ENCODE measurements at regions not wholly inside any gene's neighbourhood (a gene's known extent, or its start where the extent isn't known, plus 50 kb on each side); places are given as distances from the start of the nearest gene placed in this dataset.

GRCh38 chr9:8014997-8015682 lies 215.6 kb upstream of the DMAC1 start:
- FAIRE-seq (no peak), DNase-seq (ENCODE audit: low read depth) (no peak)
- Histone ChIP-seq H3K4me3 (ENCODE audit: low read depth, low read length) (no peak overlapping the region), H3K36me3 (ENCODE audit: control insufficient read depth, insufficient read depth, low read length) (no peaks in the 10 kb centered on the region), H3K27me3 (ENCODE audit: control insufficient read depth, insufficient read depth, low read length) (no peaks in the 10 kb centered on the region)
- TF ChIP-seq CTCF (IDR thresholded peaks at IDR 0.05; ENCODE audit: insufficient read depth, low read length, severe bottlenecking) = no peak

GRCh38 chr9:8012986-8013385 lies 213.4 kb upstream of the DMAC1 start:
- no peak for TF ChIP-seq CTCF (IDR thresholded peaks at IDR 0.05; ENCODE audit: insufficient read depth, low read length, severe bottlenecking)
- H3K4me3 ChIP-seq (ENCODE audit: low read depth, low read length) = no peak overlapping the region
- FAIRE-seq (no peak), DNase-seq (ENCODE audit: low read depth) (no peak)
- no peaks in the 10 kb centered on the region for H3K36me3 ChIP-seq (ENCODE audit: control insufficient read depth, insufficient read depth, low read length)
- H3K27me3 ChIP-seq (ENCODE audit: control insufficient read depth, insufficient read depth, low read length) = no peaks in the 10 kb centered on the region

GRCh38 chr9:8011974-8012373 lies 212.4 kb upstream of the DMAC1 start:
- no peak for FAIRE-seq
- TF ChIP-seq CTCF (IDR thresholded peaks at IDR 0.05; ENCODE audit: insufficient read depth, low read length, severe bottlenecking) = no peak
- H3K27me3 ChIP-seq (ENCODE audit: control insufficient read depth, insufficient read depth, low read length) = no peaks in the 10 kb centered on the region
- H3K4me3 ChIP-seq (ENCODE audit: low read depth, low read length) = no peak overlapping the region
- DNase-seq (ENCODE audit: low read depth) = no peak
- no peaks in the 10 kb centered on the region for H3K36me3 ChIP-seq (ENCODE audit: control insufficient read depth, insufficient read depth, low read length)

- Histone ChIP-seq H3K4me3 (ENCODE audit: low read depth, low read length) (no peak overlapping the region), H3K36me3 (ENCODE audit: control insufficient read depth, insufficient read depth, low read length) (no peaks in the 10 kb centered on the region), H3K27me3 (ENCODE audit: control insufficient read depth, insufficient read depth, low read length) (no peaks in the 10 kb centered on the region)
- DNase-seq (ENCODE audit: low read depth) = no peak
- no peak for TF ChIP-seq CTCF (IDR thresholded peaks at IDR 0.05; ENCODE audit: insufficient read depth, low read length, severe bottlenecking)
- no peak for FAIRE-seq
These were observed 197.0 kb upstream of the DMAC1 start for GRCh38 chr9:7996558-7996957.

- no peaks in the 10 kb centered on the region for H3K27me3 ChIP-seq (ENCODE audit: control insufficient read depth, insufficient read depth, low read length)
- no peak overlapping the region for H3K4me3 ChIP-seq (ENCODE audit: low read depth, low read length)
- FAIRE-seq = no peak
- no peaks in the 10 kb centered on the region for H3K36me3 ChIP-seq (ENCODE audit: control insufficient read depth, insufficient read depth, low read length)
- DNase-seq (ENCODE audit: low read depth) = no peak
- no peak for TF ChIP-seq CTCF (IDR thresholded peaks at IDR 0.05; ENCODE audit: insufficient read depth, low read length, severe bottlenecking)
These were observed 189.2 kb upstream of the DMAC1 start for GRCh38 chr9:7988644-7989280.

Measured in bronchial epithelial cell (primary cell).